ENCODE measurements at regions not wholly inside any gene's neighbourhood (a gene's known extent, or its start where the extent isn't known, plus 50 kb on each side); places are given as distances from the start of the nearest gene placed in this dataset.
A peak's percentile ranks its signal among the peaks of the same experiment; 100 is the strongest.
"Not testable (repeated sequence)": the region's sequence is repeated elsewhere in the genome, so short reads cannot be mapped to it uniquely, and the experiment has no call there.

- no peak for TF ChIP-seq JUND (IDR thresholded peaks at IDR 0.05; ENCODE audit: low read depth)
- in situ Hi-C loops (cut with HindIII; ENCODE audit: low pct_unique_long_range_greater_than_20kb, low sequenced_read_pairs) = no loop called here
- DNase-seq (ENCODE audit: low read depth in 1 of 2, low spot score in 1 of 2) = peak in 1 of 2 experiments; percentile 7
Observed at GRCh38 chr15:87538327-87538834, 718.2 kb downstream of the NTRK3 start.

GRCh38 chr15:87537295-87537694 lies 719.2 kb downstream of the NTRK3 start:
- in situ Hi-C loops (cut with HindIII; ENCODE audit: low pct_unique_long_range_greater_than_20kb, low sequenced_read_pairs) = no loop called here

GRCh38 chr15:87533637-87534036 lies 722.9 kb downstream of the NTRK3 start:
- DNase-seq (ENCODE audit: low read depth in 1 of 2, low spot score in 1 of 2); in situ Hi-C loops (cut with HindIII; ENCODE audit: low pct_unique_long_range_greater_than_20kb, low sequenced_read_pairs): not testable (repeated sequence)

More at GRCh38 chr15:87537295-87537694, 719.2 kb downstream of the NTRK3 start:
- no peak for DNase-seq (ENCODE audit: low read depth in 1 of 2, low spot score in 1 of 2)
- no peak for TF ChIP-seq JUND (IDR thresholded peaks at IDR 0.05; ENCODE audit: low read depth)

GRCh38 chr15:87528873-87529272 lies 727.7 kb downstream of the NTRK3 start:
- no peak for DNase-seq (ENCODE audit: low read depth in 1 of 2, low spot score in 1 of 2)
- TF ChIP-seq JUND (IDR thresholded peaks at IDR 0.05; ENCODE audit: low read depth) = no peak
- in situ Hi-C loops (cut with HindIII; ENCODE audit: low pct_unique_long_range_greater_than_20kb, low sequenced_read_pairs) = no loop called here

- TF ChIP-seq JUND (IDR thresholded peaks at IDR 0.05; ENCODE audit: low read depth) = no peak
- in situ Hi-C loops (cut with HindIII; ENCODE audit: low pct_unique_long_range_greater_than_20kb, low sequenced_read_pairs) = no loop called here
- DNase-seq (ENCODE audit: low read depth in 1 of 2, low spot score in 1 of 2) = no peak
Observed at GRCh38 chr15:87527875-87528274, 728.7 kb downstream of the NTRK3 start.

GRCh38 chr15:87527416-87527815 lies 729.1 kb downstream of the NTRK3 start:
- DNase-seq (ENCODE audit: low read depth in 1 of 2, low spot score in 1 of 2) = peak in 1 of 2 experiments; percentile 43
- in situ Hi-C loops (cut with HindIII; ENCODE audit: low pct_unique_long_range_greater_than_20kb, low sequenced_read_pairs) = no loop called here
- TF ChIP-seq JUND (IDR thresholded peaks at IDR 0.05; ENCODE audit: low read depth) = no peak; the same call in 1 of the 2 replicates

- DNase-seq (ENCODE audit: low read depth in 1 of 2, low spot score in 1 of 2) = no peak
- no peak for TF ChIP-seq JUND (IDR thresholded peaks at IDR 0.05; ENCODE audit: low read depth)
- in situ Hi-C loops (cut with HindIII; ENCODE audit: low pct_unique_long_range_greater_than_20kb, low sequenced_read_pairs) = no loop called here
Observed at GRCh38 chr15:87523516-87523915, 733.0 kb downstream of the NTRK3 start.

- no peak for TF ChIP-seq JUND (IDR thresholded peaks at IDR 0.05; ENCODE audit: low read depth)
- DNase-seq (ENCODE audit: low read depth in 1 of 2, low spot score in 1 of 2) = peak in 1 of 2 experiments; percentile 23
Observed at GRCh38 chr15:87522997-87523396, 733.5 kb downstream of the NTRK3 start.

GRCh38 chr15:87518957-87519356 lies 737.6 kb downstream of the NTRK3 start:
- no peak for TF ChIP-seq JUND (IDR thresholded peaks at IDR 0.05; ENCODE audit: low read depth)
- no peak for DNase-seq (ENCODE audit: low read depth in 1 of 2, low spot score in 1 of 2)
- in situ Hi-C loops (cut with HindIII; ENCODE audit: low pct_unique_long_range_greater_than_20kb, low sequenced_read_pairs) = no loop called here

More at GRCh38 chr15:87522997-87523396, 733.5 kb downstream of the NTRK3 start:
- in situ Hi-C loops (cut with HindIII; ENCODE audit: low pct_unique_long_range_greater_than_20kb, low sequenced_read_pairs) = no loop called here

- in situ Hi-C loops (cut with HindIII; ENCODE audit: low pct_unique_long_range_greater_than_20kb, low sequenced_read_pairs) = no loop called here
- no peak for DNase-seq (ENCODE audit: low read depth in 1 of 2, low spot score in 1 of 2)
- no peak for TF ChIP-seq JUND (IDR thresholded peaks at IDR 0.05; ENCODE audit: low read depth)
Observed at GRCh38 chr15:87508086-87508485, 748.5 kb downstream of the NTRK3 start.

GRCh38 chr15:87502173-87502572 lies 754.4 kb downstream of the NTRK3 start:
- no peak for DNase-seq (ENCODE audit: low read depth in 1 of 2, low spot score in 1 of 2)
- no peak for TF ChIP-seq JUND (IDR thresholded peaks at IDR 0.05; ENCODE audit: low read depth)
- in situ Hi-C loops (cut with HindIII; ENCODE audit: low pct_unique_long_range_greater_than_20kb, low sequenced_read_pairs) = no loop called here

- DNase-seq (ENCODE audit: low read depth in 1 of 2, low spot score in 1 of 2) = no peak
- TF ChIP-seq JUND (IDR thresholded peaks at IDR 0.05; ENCODE audit: low read depth) = no peak
- in situ Hi-C loops (cut with HindIII; ENCODE audit: low pct_unique_long_range_greater_than_20kb, low sequenced_read_pairs) = no loop called here
Observed at GRCh38 chr15:87500240-87500639, 756.3 kb downstream of the NTRK3 start.

GRCh38 chr15:87498560-87498959 lies 758.0 kb downstream of the NTRK3 start:
- TF ChIP-seq JUND (IDR thresholded peaks at IDR 0.05; ENCODE audit: low read depth) = no peak
- in situ Hi-C loops (cut with HindIII; ENCODE audit: low pct_unique_long_range_greater_than_20kb, low sequenced_read_pairs) = no loop called here
- DNase-seq (ENCODE audit: low read depth in 1 of 2, low spot score in 1 of 2) = no peak

- in situ Hi-C loops (cut with HindIII; ENCODE audit: low pct_unique_long_range_greater_than_20kb, low sequenced_read_pairs) = no loop called here
- TF ChIP-seq JUND (IDR thresholded peaks at IDR 0.05; ENCODE audit: low read depth) = no peak
Observed at GRCh38 chr15:87496795-87497194, 759.7 kb downstream of the NTRK3 start.

More at GRCh38 chr15:87496795-87497194, 759.7 kb downstream of the NTRK3 start:
- DNase-seq (ENCODE audit: low read depth in 1 of 2, low spot score in 1 of 2) = no peak
